GM12872 (cell line): ENCODE measurements at regions not wholly inside any gene's neighbourhood (a gene's known extent, or its start where the extent isn't known, plus 50 kb on each side); places are given as distances from the start of the nearest gene placed in this dataset.

Experiments used
- TF ChIP-seq, protein P1 (sequence below): IDR thresholded peaks from 3 replicates; pipeline ENCODE4 v1.5.1; 2011; ENCODE audit warnings: low read depth, mild to moderate bottlenecking, low read length, moderate library complexity; ENCODE audit not compliant: insufficient read depth

DNA sequence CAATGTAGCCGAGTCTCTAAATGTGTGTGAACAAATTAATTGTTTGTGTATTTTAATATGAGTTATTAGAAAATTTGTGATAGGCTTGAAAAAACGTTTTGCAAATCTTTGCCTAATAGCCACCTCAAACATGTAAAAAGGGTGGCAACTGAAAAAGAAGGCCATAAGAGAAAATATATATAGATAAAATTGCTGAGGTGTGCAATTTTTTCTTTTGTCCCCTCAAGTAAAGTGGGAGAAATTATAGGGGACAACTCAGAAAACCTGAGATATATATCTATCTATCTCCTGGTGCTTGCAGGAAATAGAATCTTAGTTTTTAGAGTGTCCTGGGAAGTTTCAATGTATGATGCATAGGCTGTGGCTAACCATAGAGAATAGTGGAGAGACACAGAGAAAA is 201.4 kb upstream of the LRP1B start:
- TF ChIP-seq, protein P1, sequence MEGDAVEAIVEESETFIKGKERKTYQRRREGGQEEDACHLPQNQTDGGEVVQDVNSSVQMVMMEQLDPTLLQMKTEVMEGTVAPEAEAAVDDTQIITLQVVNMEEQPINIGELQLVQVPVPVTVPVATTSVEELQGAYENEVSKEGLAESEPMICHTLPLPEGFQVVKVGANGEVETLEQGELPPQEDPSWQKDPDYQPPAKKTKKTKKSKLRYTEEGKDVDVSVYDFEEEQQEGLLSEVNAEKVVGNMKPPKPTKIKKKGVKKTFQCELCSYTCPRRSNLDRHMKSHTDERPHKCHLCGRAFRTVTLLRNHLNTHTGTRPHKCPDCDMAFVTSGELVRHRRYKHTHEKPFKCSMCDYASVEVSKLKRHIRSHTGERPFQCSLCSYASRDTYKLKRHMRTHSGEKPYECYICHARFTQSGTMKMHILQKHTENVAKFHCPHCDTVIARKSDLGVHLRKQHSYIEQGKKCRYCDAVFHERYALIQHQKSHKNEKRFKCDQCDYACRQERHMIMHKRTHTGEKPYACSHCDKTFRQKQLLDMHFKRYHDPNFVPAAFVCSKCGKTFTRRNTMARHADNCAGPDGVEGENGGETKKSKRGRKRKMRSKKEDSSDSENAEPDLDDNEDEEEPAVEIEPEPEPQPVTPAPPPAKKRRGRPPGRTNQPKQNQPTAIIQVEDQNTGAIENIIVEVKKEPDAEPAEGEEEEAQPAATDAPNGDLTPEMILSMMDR, result no peak

DNA sequence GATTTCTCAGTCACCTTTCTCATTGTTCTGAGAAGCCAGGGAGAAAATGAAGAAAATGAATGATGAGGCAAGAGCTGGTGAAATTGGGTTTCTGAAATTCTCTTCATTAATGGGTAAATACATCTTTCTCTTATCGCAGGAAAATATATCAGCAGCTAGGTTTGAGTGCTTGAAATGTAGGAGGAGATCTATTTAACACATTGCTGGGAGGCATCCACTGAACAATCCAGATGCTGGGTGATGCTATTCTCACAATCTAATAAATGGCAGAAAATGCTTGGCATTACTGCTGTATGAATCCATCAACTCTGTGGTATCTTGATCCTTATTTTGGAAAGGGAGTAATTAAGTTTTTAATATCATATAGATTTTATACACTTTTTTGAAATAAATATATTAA is 199.6 kb upstream of the LRP1B start:
- TF ChIP-seq, protein P1, result no peak

DNA sequence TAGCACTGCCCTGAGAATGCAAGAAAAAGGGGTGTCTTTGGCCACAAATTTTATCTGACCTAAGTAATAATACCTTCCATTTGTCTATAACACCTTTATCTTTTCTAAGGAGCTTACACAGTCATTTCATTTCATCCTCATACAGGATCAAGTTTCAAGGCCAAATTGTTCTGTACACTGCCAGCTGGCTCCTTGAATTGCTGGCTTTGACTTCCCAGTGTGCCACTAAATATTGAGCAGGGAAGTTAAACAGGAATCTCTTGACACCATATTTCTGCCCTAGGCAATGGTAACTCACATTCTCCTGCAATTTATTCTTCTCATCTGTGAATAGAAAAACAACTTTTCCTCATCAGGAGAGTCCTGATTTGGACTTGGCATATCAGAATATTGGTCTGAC is 195.1 kb upstream of the LRP1B start:
- TF ChIP-seq, protein P1, result no peak

DNA sequence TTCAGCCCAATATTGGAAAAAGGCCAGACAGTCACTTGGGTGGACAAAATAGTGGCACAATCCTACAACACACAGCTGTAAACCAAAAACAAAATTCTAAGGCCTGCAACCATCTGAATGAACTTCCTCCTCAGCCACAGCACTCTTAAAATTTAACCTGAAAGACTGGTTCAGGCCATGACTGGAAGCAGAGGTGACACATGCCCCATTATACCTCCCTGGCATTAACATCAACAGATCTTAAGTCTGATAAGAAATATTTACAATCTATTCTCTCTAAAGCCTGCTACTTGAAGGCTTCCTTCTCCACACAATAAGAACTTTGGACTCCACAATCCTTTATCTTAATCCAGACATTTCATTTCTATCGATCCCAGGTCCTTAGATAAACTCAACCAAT is 192.4 kb upstream of the LRP1B start:
- TF ChIP-seq, protein P1, result no peak

DNA sequence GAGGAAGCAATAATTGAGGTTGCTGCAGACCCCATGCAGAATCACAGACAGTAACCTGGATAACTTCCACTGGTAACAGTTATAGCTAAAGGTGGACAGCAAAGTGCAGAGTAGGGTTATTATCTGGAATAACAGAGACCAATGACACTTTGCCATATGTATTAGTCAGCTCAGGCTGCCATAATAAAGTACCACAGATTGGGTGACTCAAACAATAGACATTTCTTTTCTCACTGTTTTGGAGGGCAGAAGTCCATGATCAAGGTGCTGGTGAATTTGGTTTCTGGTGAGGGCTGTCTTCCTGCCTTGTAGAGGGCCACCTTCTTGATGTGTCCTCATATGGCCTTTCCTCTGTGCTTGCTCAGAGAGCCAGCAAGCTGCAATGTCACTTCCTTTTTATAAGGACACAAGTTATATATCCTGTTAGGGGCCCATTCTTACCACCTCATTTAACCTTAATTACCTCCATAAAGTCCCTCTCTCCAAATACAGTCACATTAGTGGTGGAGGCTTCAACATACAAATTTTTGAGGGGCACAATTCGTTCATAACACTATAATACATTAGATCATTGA is 191.0 kb upstream of the LRP1B start:
- TF ChIP-seq, protein P1, result no peak

DNA sequence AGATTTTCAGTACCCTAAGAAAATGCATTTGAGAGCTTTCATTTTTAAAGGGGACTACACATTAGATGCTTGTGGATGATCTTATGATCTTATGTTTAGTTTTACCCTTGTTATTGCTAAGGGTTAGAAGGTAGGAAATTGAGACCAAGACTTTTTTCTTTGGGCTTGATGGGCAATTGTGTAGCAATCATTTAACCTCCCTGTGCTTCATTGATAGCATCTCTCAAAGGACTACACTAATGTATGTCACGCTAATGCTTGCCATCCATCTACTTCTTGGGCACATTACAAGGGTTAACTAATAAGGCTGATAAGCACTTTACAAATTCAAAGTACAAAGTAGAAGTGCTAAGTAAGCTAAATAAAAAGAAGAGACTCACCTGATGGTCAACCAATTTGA is 189.3 kb upstream of the LRP1B start:
- TF ChIP-seq, protein P1, result no peak

DNA sequence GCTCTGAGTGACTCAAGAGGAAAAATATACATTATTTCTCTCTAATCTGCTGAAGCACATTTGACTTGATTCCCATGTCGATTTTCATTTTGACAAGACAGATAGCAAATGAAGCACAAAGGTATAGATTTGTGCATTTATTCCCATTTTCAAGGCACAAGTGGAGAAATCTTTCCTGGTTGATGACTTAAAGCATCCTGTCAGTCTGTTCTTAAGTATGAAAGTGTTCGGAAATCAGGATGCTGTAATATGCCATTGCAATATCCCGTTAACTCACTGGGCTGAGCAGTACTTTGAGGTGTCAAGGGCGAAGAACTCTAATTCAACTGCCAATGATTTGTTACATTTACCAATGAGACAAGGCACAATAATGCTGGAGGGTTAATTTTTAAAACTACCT is 185.2 kb upstream of the LRP1B start:
- TF ChIP-seq, protein P1, result no peak
